Sigmoid colon (tissue), 6 donors: ENCODE measurements at regions not wholly inside any gene's neighbourhood (a gene's known extent, or its start where the extent isn't known, plus 50 kb on each side); places are given as distances from the start of the nearest gene placed in this dataset.

Source experiments
- DNase-seq: peaks from one replicate; pipeline ENCODE4 v3.0.0-alpha.2; 2019
- H3K27ac ChIP-seq, 4 donors: fragments of 200-600 bp; sonication (generic); one replicate each; pipeline ENCODE4 v1.5.1; 2016 to 2019; ENCODE audit warnings: mild to moderate bottlenecking in 1 of 4
- H3K27me3 ChIP-seq, 3 donors: fragments of 200-600 bp; sonication (generic); one replicate each; pipeline ENCODE4 v1.5.1; 2019; ENCODE audit warnings: mild to moderate bottlenecking in 1 of 3
- H3K36me3 ChIP-seq, 4 donors: fragments of 200-600 bp; sonication (generic); one replicate each; pipeline ENCODE4 v1.5.1; 2016 to 2019
- H3K4me1 ChIP-seq, 4 donors: fragments of 200-600 bp; sonication (generic); one replicate each; pipeline ENCODE4 v1.5.1; 2017 to 2019
- H3K4me3 ChIP-seq, 4 donors: fragments of 200-600 bp; sonication (generic); one replicate each; pipeline ENCODE4 v1.5.1; 2017 to 2019; ENCODE audit warnings: mild to moderate bottlenecking in 2 of 4, moderate library complexity in 1 of 4
- H3K9me3 ChIP-seq, 4 donors: fragments of 200-600 bp in 3 of 4; sonication (generic) in 3 of 4; one replicate each; pipeline versions ENCODE4 v1.5.1 to v1.6.1; 2013 to 2019
- EP300 ChIP-seq, 4 donors: sonication (generic); formaldehyde crosslinking; IDR thresholded peaks; one replicate each; pipeline ENCODE4 v1.6.1; 2017; ENCODE audit warnings: antibody characterized with exemption in 4 of 4
- POLR2A ChIP-seq, 2 donors: fragments of 450-650 bp; IDR thresholded peaks; one replicate each; pipeline ENCODE4 v1.6.1; 2016; ENCODE audit warnings: antibody characterized with exemption in 2 of 2, mild to moderate bottlenecking in 2 of 2, moderate library complexity in 2 of 2
- POLR2AphosphoS5 ChIP-seq, 4 donors: sonication (generic); formaldehyde crosslinking; IDR thresholded peaks; one replicate each; pipeline ENCODE4 v1.6.1; 2017; ENCODE audit warnings: antibody characterized with exemption in 4 of 4
- WGBS, 2 donors: extraction: QIAGEN DNeasy Blood & Tissue Kit; methylation state at CpG; one replicate each; pipeline ENCODE4 v1.1.7; 2013; 5-methylcytosine and 5-hydroxymethylcytosine counted together
- intact Hi-C: fragments of 100-400 bp; cut with DNase I; formaldehyde crosslinking; loops from one replicate; pipeline ENCODE4 v1.15.1; 2023
- small RNA-seq, 3 donors: library from RNA; depleted of rRNA; stranded (forward); fragments of <200 nt; gene quantifications; one replicate each; pipeline ENCODE3, GENCODE V24; 2016
- TF ChIP-seq, protein P1 (sequence below), 4 experiments: fragments of 450-650 bp in 3 of 4; fragments of 200-600 bp in 1 of 4; IDR thresholded peaks; one replicate each; pipeline ENCODE4 v1.5.1; 2016 to 2019; ENCODE audit warnings: antibody characterized with exemption in 4 of 4, mild to moderate bottlenecking in 3 of 4, moderate library complexity in 2 of 4
- donor health status: healthy with polysubstance abuse.
- donor health status: healthy.

DNA sequence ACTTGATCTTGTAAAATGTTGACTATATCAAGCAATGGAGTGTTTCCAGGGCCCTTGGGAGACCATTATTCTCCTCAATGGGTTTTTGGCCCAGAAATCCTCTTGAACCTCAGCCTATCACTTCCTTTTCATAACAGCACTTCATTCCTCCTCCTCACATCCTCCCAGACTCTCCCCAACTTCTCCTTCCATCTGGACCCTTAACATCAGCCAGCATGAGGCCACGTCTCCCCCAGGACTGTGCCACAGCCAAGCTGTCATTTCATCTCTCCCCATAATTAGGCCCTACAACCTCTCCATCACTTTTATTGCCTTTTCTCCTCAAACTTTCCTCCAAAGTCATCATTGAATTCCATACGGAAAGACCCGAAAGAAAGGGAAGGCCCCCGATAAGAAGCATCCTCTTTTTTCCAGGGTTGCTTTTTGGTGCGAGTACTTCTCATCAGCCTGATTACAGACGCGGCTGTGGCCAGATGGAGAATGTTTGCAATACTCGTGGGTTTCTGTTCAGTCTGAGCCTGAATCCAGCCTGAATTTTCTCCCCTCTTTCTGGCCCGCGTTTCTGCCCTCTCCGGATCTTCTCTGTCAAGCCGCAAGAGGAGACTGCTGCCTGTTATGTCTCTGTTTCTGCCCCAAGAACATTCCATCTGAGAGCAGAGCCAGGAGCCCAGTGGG is 52.7 kb upstream of the SLC25A33 start:
- intact Hi-C loops: no loop called here
- no peak for DNase-seq

More for the DNA sequence above, 52.7 kb upstream of the SLC25A33 start:
- 86 to 87% methylated on average over 12 of the region's 12 CpGs for WGBS, 2 donors
- Histone ChIP-seq H3K27me3 (no peaks in the 10 kb centered on the region), H3K4me1 (no peaks in the 10 kb centered on the region), H3K4me3 (no peak overlapping the region), H3K36me3 (no peaks in the 10 kb centered on the region), H3K9me3 (no peaks in the 10 kb centered on the region), H3K27ac (no peak overlapping the region)
- no peak for TF ChIP-seq POLR2A (IDR thresholded peaks at IDR 0.05)
- TF ChIP-seq POLR2AphosphoS5 (IDR thresholded peaks at IDR 0.05): no peak
- TF ChIP-seq, protein P1, sequence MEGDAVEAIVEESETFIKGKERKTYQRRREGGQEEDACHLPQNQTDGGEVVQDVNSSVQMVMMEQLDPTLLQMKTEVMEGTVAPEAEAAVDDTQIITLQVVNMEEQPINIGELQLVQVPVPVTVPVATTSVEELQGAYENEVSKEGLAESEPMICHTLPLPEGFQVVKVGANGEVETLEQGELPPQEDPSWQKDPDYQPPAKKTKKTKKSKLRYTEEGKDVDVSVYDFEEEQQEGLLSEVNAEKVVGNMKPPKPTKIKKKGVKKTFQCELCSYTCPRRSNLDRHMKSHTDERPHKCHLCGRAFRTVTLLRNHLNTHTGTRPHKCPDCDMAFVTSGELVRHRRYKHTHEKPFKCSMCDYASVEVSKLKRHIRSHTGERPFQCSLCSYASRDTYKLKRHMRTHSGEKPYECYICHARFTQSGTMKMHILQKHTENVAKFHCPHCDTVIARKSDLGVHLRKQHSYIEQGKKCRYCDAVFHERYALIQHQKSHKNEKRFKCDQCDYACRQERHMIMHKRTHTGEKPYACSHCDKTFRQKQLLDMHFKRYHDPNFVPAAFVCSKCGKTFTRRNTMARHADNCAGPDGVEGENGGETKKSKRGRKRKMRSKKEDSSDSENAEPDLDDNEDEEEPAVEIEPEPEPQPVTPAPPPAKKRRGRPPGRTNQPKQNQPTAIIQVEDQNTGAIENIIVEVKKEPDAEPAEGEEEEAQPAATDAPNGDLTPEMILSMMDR (IDR thresholded peaks at IDR 0.05): no peak
- TF ChIP-seq EP300 (IDR thresholded peaks at IDR 0.05): no peak

Small RNA genes in the stretch of these regions (small RNA-seq; reads per million reads assigned to genes)
- 0 reads per million in 3 donors for gene RNA5SP40
